ENCODE measurements at regions not wholly inside any gene's neighbourhood (a gene's known extent, or its start where the extent isn't known, plus 50 kb on each side); places are given as distances from the start of the nearest gene placed in this dataset.

- WGBS, 2 donors (ENCODE audit: low coverage in 1 of 2): 73 to 80% methylated on average over 3 of the region's 3 CpGs
- ATAC-seq: no peak
Measured at GRCh38 chr12:42961395-42961794, 371.8 kb upstream of the PRICKLE1 start.

GRCh38 chr12:42960087-42960527 lies 370.6 kb upstream of the PRICKLE1 start:
- H3K4me3 ChIP-seq: no peak overlapping the region
- H3K36me3 ChIP-seq: no peaks in the 10 kb centered on the region

More at GRCh38 chr12:42961395-42961794, 371.8 kb upstream of the PRICKLE1 start:
- TF ChIP-seq POLR2AphosphoS5 (IDR thresholded peaks at IDR 0.05) (no peak), EP300 (IDR thresholded peaks at IDR 0.05) (no peak), POLR2A (IDR thresholded peaks at IDR 0.05) (no peak), CTCF (IDR thresholded peaks at IDR 0.05) (no peak)
- Histone ChIP-seq H3K4me3 (no peak overlapping the region), H3K9me3 (no peaks in the 10 kb centered on the region), H3K27me3 (no peaks in the 10 kb centered on the region), H3K4me1 (no peaks in the 10 kb centered on the region), H3K27ac (no peak overlapping the region), H3K36me3 (no peaks in the 10 kb centered on the region)

GRCh38 chr12:42958291-42958674 lies 368.7 kb upstream of the PRICKLE1 start:
- no peak for TF ChIP-seq POLR2AphosphoS5 (IDR thresholded peaks at IDR 0.05)
- TF ChIP-seq CTCF (IDR thresholded peaks at IDR 0.05): no peak
- no peak for TF ChIP-seq POLR2A (IDR thresholded peaks at IDR 0.05)
- TF ChIP-seq EP300 (IDR thresholded peaks at IDR 0.05): no peak
- no peaks in the 10 kb centered on the region for H3K4me1 ChIP-seq
- H3K27me3 ChIP-seq: no peaks in the 10 kb centered on the region
- no peaks in the 10 kb centered on the region for H3K9me3 ChIP-seq
- 67 to 78% methylated on average over 1 of the region's 1 CpG for whole genome bisulfite sequencing, 2 donors (ENCODE audit: low coverage in 1 of 2)
- no peak for ATAC-seq
- H3K27ac ChIP-seq: no peak overlapping the region
- H3K36me3 ChIP-seq: no peaks in the 10 kb centered on the region
- no peak overlapping the region for H3K4me3 ChIP-seq

More at GRCh38 chr12:42960087-42960527, 370.6 kb upstream of the PRICKLE1 start:
- Histone ChIP-seq H3K4me1 (no peaks in the 10 kb centered on the region), H3K9me3 (no peaks in the 10 kb centered on the region), H3K27me3 (no peaks in the 10 kb centered on the region), H3K27ac (no peak overlapping the region)
- no peak for TF ChIP-seq POLR2AphosphoS5 (IDR thresholded peaks at IDR 0.05)
- TF ChIP-seq POLR2A (IDR thresholded peaks at IDR 0.05): no peak
- TF ChIP-seq EP300 (IDR thresholded peaks at IDR 0.05): no peak
- no peak for TF ChIP-seq CTCF (IDR thresholded peaks at IDR 0.05)
- ATAC-seq: no peak
- WGBS, 2 donors (ENCODE audit: low coverage in 1 of 2): 66 to 79% methylated on average over 4 of the region's 4 CpGs

- Histone ChIP-seq H3K27me3 (no peaks in the 10 kb centered on the region), H3K9me3 (no peaks in the 10 kb centered on the region), H3K27ac (no peak overlapping the region), H3K4me3 (no peak overlapping the region), H3K36me3 (no peaks in the 10 kb centered on the region), H3K4me1 (no peaks in the 10 kb centered on the region)
- ATAC-seq: no peak
- WGBS, 2 donors (ENCODE audit: low coverage in 1 of 2): 64 to 67% methylated on average over 1 of the region's 1 CpG
- no peak for TF ChIP-seq POLR2AphosphoS5 (IDR thresholded peaks at IDR 0.05)
- no peak for TF ChIP-seq CTCF (IDR thresholded peaks at IDR 0.05)
- no peak for TF ChIP-seq POLR2A (IDR thresholded peaks at IDR 0.05)
- TF ChIP-seq EP300 (IDR thresholded peaks at IDR 0.05): no peak
Measured at GRCh38 chr12:42957561-42958290, 368.2 kb upstream of the PRICKLE1 start.

GRCh38 chr12:42957136-42957535 lies 367.6 kb upstream of the PRICKLE1 start:
- TF ChIP-seq POLR2A (IDR thresholded peaks at IDR 0.05) (no peak), POLR2AphosphoS5 (IDR thresholded peaks at IDR 0.05) (no peak), CTCF (IDR thresholded peaks at IDR 0.05) (no peak), EP300 (IDR thresholded peaks at IDR 0.05) (no peak)
- Histone ChIP-seq H3K4me3 (no peak overlapping the region), H3K27ac (no peak overlapping the region), H3K36me3 (no peaks in the 10 kb centered on the region), H3K27me3 (no peaks in the 10 kb centered on the region), H3K9me3 (no peaks in the 10 kb centered on the region), H3K4me1 (no peaks in the 10 kb centered on the region)
- no peak for ATAC-seq
- WGBS, 2 donors (ENCODE audit: low coverage in 1 of 2): 78 to 94% methylated on average over 2 to 3 of the region's 3 CpGs
